ENCODE measurements at regions not wholly inside any gene's neighbourhood (a gene's known extent, or its start where the extent isn't known, plus 50 kb on each side); places are given as distances from the start of the nearest gene placed in this dataset.

DNA sequence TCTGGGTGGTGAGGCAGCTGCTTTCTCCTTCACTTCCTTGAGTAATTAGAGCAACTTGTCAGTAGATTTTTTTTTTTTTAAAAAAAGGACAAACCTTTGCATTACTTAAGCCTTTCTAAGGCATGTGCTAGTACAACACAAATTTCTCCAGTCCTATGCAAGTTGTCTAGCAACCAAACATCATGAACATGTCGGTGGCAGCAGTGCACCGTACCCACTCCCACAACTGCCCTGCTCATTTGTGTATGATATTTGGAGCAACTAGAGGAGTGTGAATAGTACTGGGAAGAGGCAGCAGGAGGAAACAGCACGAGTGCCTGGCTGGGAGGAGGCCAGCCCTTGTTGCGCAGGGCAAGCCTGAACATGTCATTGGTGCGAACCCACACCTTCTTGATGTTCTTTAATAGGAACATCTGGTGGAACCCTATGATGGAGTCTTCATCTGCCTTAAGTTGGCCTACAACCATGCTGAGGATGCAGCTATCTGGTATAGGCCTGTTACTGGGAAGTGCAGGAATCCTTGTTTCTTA, 238.3 kb downstream of the TDRD15 start:
- POLR2A ChIA-PET, result no interaction called here
- no peak overlapping the region for H3K4me2 ChIP-seq (ENCODE audit: low read length)
- H3K9me2 ChIP-seq (ENCODE audit: insufficient read depth), result no peaks in the 10 kb centered on the region
- intact Hi-C loops (cut with micrococcal nuclease), result no loop called here
- no peaks in the 10 kb centered on the region for H3K79me2 ChIP-seq (ENCODE audit: insufficient read depth, low read length)
- H3K4me3 ChIP-seq (replicated peaks in 1 of 2; ENCODE audit: low read depth in 1 of 2, low read length in 2 of 2), result no peak overlapping the region
- H3K9ac ChIP-seq (ENCODE audit: low read length), result no peak overlapping the region
- H2AFZ ChIP-seq (ENCODE audit: low read depth, low read length, poor library complexity, severe bottlenecking), result no peak overlapping the region
- CTCF ChIA-PET, result no interaction called here
- RAD21 ChIA-PET (ENCODE audit: low non-redundant PET in 1 of 2, low total read pairs in 2 of 2, uncharacterized antibody in 2 of 2, unreplicated experiment in 2 of 2), result no interaction called here
- no peaks in the 10 kb centered on the region for H4K20me1 ChIP-seq (ENCODE audit: insufficient read depth)
- H3K36me3 ChIP-seq (ENCODE audit: control insufficient read depth in 1 of 2, insufficient read depth in 2 of 2, low read length in 2 of 2), result no peaks in the 10 kb centered on the region
- H3K27me3 ChIP-seq (ENCODE audit: insufficient read depth, low read length), result no peaks in the 10 kb centered on the region
- H3K9me3 ChIP-seq (ENCODE audit: control insufficient read depth in 1 of 2, insufficient read depth in 1 of 2, low read depth in 1 of 2, low read length in 2 of 2), result no peaks in the 10 kb centered on the region
- no TSS peak for BruUV-seq (replicated peaks)
- no peaks in the 10 kb centered on the region for H3K4me1 ChIP-seq (ENCODE audit: control insufficient read depth in 1 of 2, insufficient read depth in 2 of 2, low read length in 2 of 2)
- TF ChIP-seq ELF1 (IDR thresholded peaks at IDR 0.05; ENCODE audit: borderline replicate concordance, low read depth) (no peak), EGR1 (IDR thresholded peaks at IDR 0.05; ENCODE audit: low read depth) (no peak), EZH2 (IDR thresholded peaks at IDR 0.05) (no peak), RAD21 (IDR thresholded peaks at IDR 0.05; ENCODE audit: low read depth) (no peak), SP1 (IDR thresholded peaks at IDR 0.05; ENCODE audit: low read depth) (no peak), TCF7L2 (IDR thresholded peaks at IDR 0.05; ENCODE audit: borderline replicate concordance, extremely low read depth, insufficient read depth, insufficient read length) (no peak), ZNF274 (IDR thresholded peaks at IDR 0.05; ENCODE audit: low read depth, low read length) (no peak), POLR2A (IDR thresholded peaks at IDR 0.05; ENCODE audit: borderline replicate concordance, extremely low read depth, insufficient read depth, insufficient read length) (no peak), CEBPB (IDR thresholded peaks at IDR 0.05; ENCODE audit: low read depth) (no peak), FOSL1 (IDR thresholded peaks at IDR 0.05; ENCODE audit: low read depth) (no peak)
- TF ChIP-seq, protein P1, sequence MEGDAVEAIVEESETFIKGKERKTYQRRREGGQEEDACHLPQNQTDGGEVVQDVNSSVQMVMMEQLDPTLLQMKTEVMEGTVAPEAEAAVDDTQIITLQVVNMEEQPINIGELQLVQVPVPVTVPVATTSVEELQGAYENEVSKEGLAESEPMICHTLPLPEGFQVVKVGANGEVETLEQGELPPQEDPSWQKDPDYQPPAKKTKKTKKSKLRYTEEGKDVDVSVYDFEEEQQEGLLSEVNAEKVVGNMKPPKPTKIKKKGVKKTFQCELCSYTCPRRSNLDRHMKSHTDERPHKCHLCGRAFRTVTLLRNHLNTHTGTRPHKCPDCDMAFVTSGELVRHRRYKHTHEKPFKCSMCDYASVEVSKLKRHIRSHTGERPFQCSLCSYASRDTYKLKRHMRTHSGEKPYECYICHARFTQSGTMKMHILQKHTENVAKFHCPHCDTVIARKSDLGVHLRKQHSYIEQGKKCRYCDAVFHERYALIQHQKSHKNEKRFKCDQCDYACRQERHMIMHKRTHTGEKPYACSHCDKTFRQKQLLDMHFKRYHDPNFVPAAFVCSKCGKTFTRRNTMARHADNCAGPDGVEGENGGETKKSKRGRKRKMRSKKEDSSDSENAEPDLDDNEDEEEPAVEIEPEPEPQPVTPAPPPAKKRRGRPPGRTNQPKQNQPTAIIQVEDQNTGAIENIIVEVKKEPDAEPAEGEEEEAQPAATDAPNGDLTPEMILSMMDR (IDR thresholded peaks at IDR 0.05 in 2 of 3, conservative IDR thresholded peaks at IDR 0.05 in 1 of 3; ENCODE audit: borderline replicate concordance in 1 of 3, insufficient read depth in 1 of 3, low read depth in 2 of 3, low read length in 2 of 3), result no peak
- TF ChIP-seq, protein P2, sequence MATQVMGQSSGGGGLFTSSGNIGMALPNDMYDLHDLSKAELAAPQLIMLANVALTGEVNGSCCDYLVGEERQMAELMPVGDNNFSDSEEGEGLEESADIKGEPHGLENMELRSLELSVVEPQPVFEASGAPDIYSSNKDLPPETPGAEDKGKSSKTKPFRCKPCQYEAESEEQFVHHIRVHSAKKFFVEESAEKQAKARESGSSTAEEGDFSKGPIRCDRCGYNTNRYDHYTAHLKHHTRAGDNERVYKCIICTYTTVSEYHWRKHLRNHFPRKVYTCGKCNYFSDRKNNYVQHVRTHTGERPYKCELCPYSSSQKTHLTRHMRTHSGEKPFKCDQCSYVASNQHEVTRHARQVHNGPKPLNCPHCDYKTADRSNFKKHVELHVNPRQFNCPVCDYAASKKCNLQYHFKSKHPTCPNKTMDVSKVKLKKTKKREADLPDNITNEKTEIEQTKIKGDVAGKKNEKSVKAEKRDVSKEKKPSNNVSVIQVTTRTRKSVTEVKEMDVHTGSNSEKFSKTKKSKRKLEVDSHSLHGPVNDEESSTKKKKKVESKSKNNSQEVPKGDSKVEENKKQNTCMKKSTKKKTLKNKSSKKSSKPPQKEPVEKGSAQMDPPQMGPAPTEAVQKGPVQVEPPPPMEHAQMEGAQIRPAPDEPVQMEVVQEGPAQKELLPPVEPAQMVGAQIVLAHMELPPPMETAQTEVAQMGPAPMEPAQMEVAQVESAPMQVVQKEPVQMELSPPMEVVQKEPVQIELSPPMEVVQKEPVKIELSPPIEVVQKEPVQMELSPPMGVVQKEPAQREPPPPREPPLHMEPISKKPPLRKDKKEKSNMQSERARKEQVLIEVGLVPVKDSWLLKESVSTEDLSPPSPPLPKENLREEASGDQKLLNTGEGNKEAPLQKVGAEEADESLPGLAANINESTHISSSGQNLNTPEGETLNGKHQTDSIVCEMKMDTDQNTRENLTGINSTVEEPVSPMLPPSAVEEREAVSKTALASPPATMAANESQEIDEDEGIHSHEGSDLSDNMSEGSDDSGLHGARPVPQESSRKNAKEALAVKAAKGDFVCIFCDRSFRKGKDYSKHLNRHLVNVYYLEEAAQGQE (IDR thresholded peaks at IDR 0.05; ENCODE audit: low read depth), result no peak
- ATAC-seq (no peak), DNase-seq (ENCODE audit: low read depth, low spot score) (no peak)
- H3K27ac ChIP-seq (ENCODE audit: low read depth, low read length), result no peak overlapping the region
